IMR-90 (cell line): ENCODE measurements at regions not wholly inside any gene's neighbourhood (a gene's known extent, or its start where the extent isn't known, plus 50 kb on each side); places are given as distances from the start of the nearest gene placed in this dataset.

Experiments
- ATAC-seq: fragments of 200-7000 bp; cut with Tn5 transposase; 2 replicates; pipeline ENCODE4 v1.9.1; 2020; ENCODE audit warnings: low read depth, mild to moderate bottlenecking, moderate library complexity
- BruUV-seq: library from RNA; stranded (reverse); fragments of 400-500 nt; replicated peaks from 2 replicates; lab custom pipeline; 2021; lab: Mats Ljungman, UMichigan
- CTCF ChIA-PET: fragments of 300-600 bp; formaldehyde crosslinking; extraction: SDS; loops from one replicate; lab custom pipeline; 2021; ENCODE audit warnings: antibody characterized with exemption; lab: Yijun Ruan, JAX
- POLR2A ChIA-PET: fragments of 300-600 bp; sonication (Branson Sonifier 250); formaldehyde crosslinking; loops from one replicate; lab custom pipeline; 2022; ENCODE audit warnings: antibody characterized with exemption; ENCODE audit not compliant: unreplicated experiment; lab: Charles Lee
- DNase-seq: peaks from one replicate; pipeline ENCODE4 v3.0.0; 2013
- H2AFZ ChIP-seq: replicated peaks from 2 replicates; pipeline ENCODE3; 2013; ENCODE audit warnings: low read length, mild to moderate bottlenecking; ENCODE audit not compliant: poor library complexity
- H2AK5ac ChIP-seq: 2 replicates; pipeline ENCODE4 v1.6.1; 2013; ENCODE audit warnings: low read depth, low read length, inconsistent platforms
- H2AK9ac ChIP-seq: replicated peaks from 2 replicates; pipeline ENCODE3; 2013; ENCODE audit warnings: mild to moderate bottlenecking, low read depth, low read length, moderate library complexity; ENCODE audit not compliant: poor library complexity
- H2BK120ac ChIP-seq: 2 replicates; pipeline ENCODE4 v1.6.1; 2013; ENCODE audit warnings: low read depth, low read length, inconsistent platforms
- H2BK15ac ChIP-seq: 3 replicates; pipeline ENCODE4 v1.6.1; 2013; ENCODE audit warnings: low read depth, low read length, inconsistent platforms
- H2BK20ac ChIP-seq: 2 replicates; pipeline ENCODE4 v1.6.1; 2013; ENCODE audit warnings: low read depth, mild to moderate bottlenecking, inconsistent platforms, low read length, moderate library complexity
- H2BK5ac ChIP-seq: 2 replicates; pipeline ENCODE4 v1.6.1; 2013; ENCODE audit warnings: mild to moderate bottlenecking, low read depth, low read length, inconsistent platforms; ENCODE audit not compliant: poor library complexity, severe bottlenecking
- H3K14ac ChIP-seq: replicated peaks from 2 replicates; pipeline ENCODE4 v1.6.1; 2013; ENCODE audit warnings: low read depth, low read length, inconsistent platforms
- H3K18ac ChIP-seq: 2 replicates; pipeline ENCODE4 v1.6.1; 2013; ENCODE audit warnings: low read depth, low read length, control low read depth
- H3K23ac ChIP-seq: 2 replicates; pipeline ENCODE4 v1.6.1; 2013; ENCODE audit warnings: low read depth, low read length, inconsistent platforms
- H3K27ac ChIP-seq: 2 replicates; pipeline ENCODE4 v1.5.1; 2013; ENCODE audit warnings: mild to moderate bottlenecking, control low read depth, low read length; ENCODE audit not compliant: insufficient read depth
- H3K27me3 ChIP-seq: 2 replicates; pipeline ENCODE4 v1.6.1; 2013; ENCODE audit warnings: low read length; ENCODE audit not compliant: control insufficient read depth, insufficient read depth
- H3K36me3 ChIP-seq: 2 replicates; pipeline ENCODE4 v1.6.1; 2013; ENCODE audit warnings: low read length, mixed read lengths; ENCODE audit not compliant: control insufficient read depth, insufficient read depth
- H3K4ac ChIP-seq: 2 replicates; pipeline ENCODE4 v1.6.1; 2013; ENCODE audit warnings: low read depth, low read length, inconsistent platforms
- H3K4me1 ChIP-seq: 2 replicates; pipeline ENCODE4 v1.6.1; 2013; ENCODE audit warnings: low read length, mixed read lengths; ENCODE audit not compliant: control insufficient read depth, insufficient read depth
- H3K4me2 ChIP-seq: 2 replicates; pipeline ENCODE4 v1.6.1; 2013; ENCODE audit warnings: low read depth, mild to moderate bottlenecking, control low read depth, low read length, moderate library complexity
- H3K4me3 ChIP-seq: 2 replicates; pipeline ENCODE4 v1.5.1; 2013; ENCODE audit warnings: low read depth, mild to moderate bottlenecking, control low read depth, low read length, moderate library complexity; ENCODE audit not compliant: insufficient read depth
- H3K56ac ChIP-seq: 2 replicates; pipeline ENCODE4 v1.6.1; 2013; ENCODE audit warnings: low read length, inconsistent platforms; ENCODE audit not compliant: insufficient read depth; ENCODE audit errors: extremely low read depth
- H3K79me1 ChIP-seq, 2 experiments: 2 replicates each; pipeline ENCODE4 v1.6.1; 2013; ENCODE audit warnings: low read length in 2 of 2, inconsistent platforms in 1 of 2, low read depth in 1 of 2
- H3K9ac ChIP-seq: 2 replicates; pipeline ENCODE4 v1.6.1; 2013; ENCODE audit warnings: low read depth, low read length, control low read depth
- H3K9me1 ChIP-seq: 2 replicates; pipeline ENCODE4 v1.6.1; 2013; ENCODE audit warnings: low read length, inconsistent platforms; ENCODE audit not compliant: insufficient read depth
- H3K9me3 ChIP-seq: 2 replicates; pipeline ENCODE4 v1.6.1; 2013; ENCODE audit warnings: low read length; ENCODE audit not compliant: control insufficient read depth, insufficient read depth
- H4K20me1 ChIP-seq: 2 replicates; pipeline ENCODE4 v1.6.1; 2013; ENCODE audit warnings: low read length, inconsistent platforms; ENCODE audit not compliant: insufficient read depth
- H4K5ac ChIP-seq: 2 replicates; pipeline ENCODE4 v1.6.1; 2013; ENCODE audit warnings: mild to moderate bottlenecking, low read depth, low read length, control low read depth
- H4K8ac ChIP-seq, 2 experiments: 2 replicates each; pipeline ENCODE4 v1.6.1; 2013; ENCODE audit warnings: low read depth in 2 of 2, low read length in 2 of 2, control low read depth in 1 of 2, inconsistent platforms in 1 of 2
- H4K91ac ChIP-seq: 2 replicates; pipeline ENCODE4 v1.6.1; 2013; ENCODE audit warnings: low read depth, low read length, inconsistent platforms; ENCODE audit not compliant: insufficient read depth
- BHLHE40 ChIP-seq: fragments of 150-350 bp; IDR thresholded peaks from 2 replicates; pipeline ENCODE4 v1.6.1; 2016; ENCODE audit warnings: mild to moderate bottlenecking, low read depth, low read length
- FOS ChIP-seq: fragments of 150-350 bp; IDR thresholded peaks from 2 replicates; pipeline ENCODE4 v1.6.1; 2016; ENCODE audit warnings: low read depth, low read length
- MAFK ChIP-seq: IDR thresholded peaks from 2 replicates; pipeline ENCODE4 v1.6.1; 2012; ENCODE audit warnings: low read depth, low read length, improper control_type of control experiment
- MXI1 ChIP-seq: IDR thresholded peaks from 2 replicates; pipeline ENCODE4 v1.6.1; 2012; ENCODE audit warnings: low read depth, mild to moderate bottlenecking, low read length, moderate library complexity, borderline replicate concordance
- NFE2L2 ChIP-seq: fragments of 150-350 bp; IDR thresholded peaks from 2 replicates; pipeline ENCODE4 v1.6.1; 2016; ENCODE audit warnings: low read depth, mild to moderate bottlenecking, low read length
- POLR2A ChIP-seq: IDR thresholded peaks from 2 replicates; pipeline ENCODE4 v1.6.1; 2012; ENCODE audit warnings: mild to moderate bottlenecking, low read depth, low read length
- RAD21 ChIP-seq: IDR thresholded peaks from 2 replicates; pipeline ENCODE4 v1.6.1; 2012; ENCODE audit warnings: low read length, improper control_type of control experiment
- RCOR1 ChIP-seq: IDR thresholded peaks from 2 replicates; pipeline ENCODE4 v1.6.1; 2012; ENCODE audit warnings: mild to moderate bottlenecking, low read length, improper control_type of control experiment; ENCODE audit not compliant: insufficient replicate concordance
- RFX5 ChIP-seq: IDR thresholded peaks from 2 replicates; pipeline ENCODE4 v1.8.0; 2012; ENCODE audit warnings: low read depth, mild to moderate bottlenecking, low read length, moderate library complexity
- SMC3 ChIP-seq: fragments of 150-350 bp; IDR thresholded peaks from 2 replicates; pipeline ENCODE4 v1.6.1; 2016; ENCODE audit warnings: low read depth, mild to moderate bottlenecking, antibody characterized with exemption, low read length, moderate library complexity
- WGBS, 2 experiments: methylation state at CpG; one replicate each; pipeline versions ENCODE4 v1.1.5 to v1.1.7; 2013; ENCODE audit warnings: missing lambda C conversion rate in 2 of 2; ENCODE audit not compliant: insufficient read length in 1 of 2; ENCODE audit errors: extremely low coverage in 2 of 2; 5-methylcytosine and 5-hydroxymethylcytosine counted together
- dilution Hi-C: fragments of 300-500 bp; cut with HindIII; formaldehyde crosslinking; loops from one replicate; pipeline ENCODE4 v1.14.3; 2018; ENCODE audit warnings: low sequenced_read_pairs; ENCODE audit not compliant: unreplicated experiment
- in situ Hi-C: fragments of 300-500 bp; cut with MboI; formaldehyde crosslinking; loops from 3 replicates; pipeline ENCODE4 v1.14.3; 2019; ENCODE audit warnings: low sequenced_read_pairs, inconsistent platforms, mixed read lengths
- intact Hi-C: fragments of 100-400 bp; cut with micrococcal nuclease; formaldehyde crosslinking; loops from 2 replicates; pipeline ENCODE4 v1.10.0; 2022
- TF ChIP-seq, protein P1 (sequence below): fragments of 150-350 bp; IDR thresholded peaks from 2 replicates; pipeline ENCODE4 v1.6.1; 2016; ENCODE audit warnings: low read depth, mild to moderate bottlenecking, low read length, moderate library complexity, borderline replicate concordance
- TF ChIP-seq, protein P2 (sequence below): conservative IDR thresholded peaks from 2 replicates; pipeline ENCODE4 v1.5.1; 2012; ENCODE audit warnings: mild to moderate bottlenecking, low read depth, low read length, improper control_type of control experiment

DNA sequence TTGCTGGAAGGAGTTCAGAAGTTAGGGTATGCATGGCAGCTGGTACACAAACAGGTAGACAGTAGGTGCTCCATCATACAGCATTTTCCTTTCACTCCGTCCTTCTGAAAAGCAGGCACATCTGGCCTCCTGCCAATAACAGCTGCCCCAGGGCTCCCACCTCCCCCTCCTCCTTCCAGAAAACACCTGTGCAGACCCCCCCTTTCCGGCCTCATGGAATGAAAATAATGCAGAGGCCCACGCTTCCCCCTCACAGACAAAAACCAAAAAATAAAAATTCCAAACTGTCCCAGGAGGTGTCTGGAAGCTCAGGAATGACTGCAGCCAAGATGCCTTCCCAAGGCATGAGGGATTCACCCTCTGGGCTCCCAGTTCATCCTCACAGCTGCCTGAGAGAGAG is 185.5 kb downstream of the MN1 start:
- no peaks in the 10 kb centered on the region for H4K20me1 ChIP-seq
- no peak overlapping the region for H2AK9ac ChIP-seq
- no CpG with 5 or more reads among the region's 3 CpGs for WGBS, 2 experiments
- no peak overlapping the region for H3K9ac ChIP-seq
- dilution Hi-C loops, result no loop called here
- no peak overlapping the region for H3K4me3 ChIP-seq
- DNase-seq, result no peak
- no peak overlapping the region for H4K91ac ChIP-seq
- H3K4ac ChIP-seq, result no peak overlapping the region
- H2BK15ac ChIP-seq, result no peak overlapping the region
- no peaks in the 10 kb centered on the region for H3K79me1 ChIP-seq
- H2AK5ac ChIP-seq, result no peak overlapping the region
- no TSS peak for BruUV-seq
- H3K9me3 ChIP-seq, result peaks cover 4% of the 10 kb centered on the region; the same call in 1 of the 2 replicates
- H2BK20ac ChIP-seq, result no peak overlapping the region
- TF ChIP-seq RFX5 (no peak), FOS (no peak), SMC3 (no peak), RAD21 (no peak), RCOR1 (no peak), BHLHE40 (no peak), MAFK (no peak), MXI1 (no peak), POLR2A (no peak), NFE2L2 (no peak)
- TF ChIP-seq, protein P1, sequence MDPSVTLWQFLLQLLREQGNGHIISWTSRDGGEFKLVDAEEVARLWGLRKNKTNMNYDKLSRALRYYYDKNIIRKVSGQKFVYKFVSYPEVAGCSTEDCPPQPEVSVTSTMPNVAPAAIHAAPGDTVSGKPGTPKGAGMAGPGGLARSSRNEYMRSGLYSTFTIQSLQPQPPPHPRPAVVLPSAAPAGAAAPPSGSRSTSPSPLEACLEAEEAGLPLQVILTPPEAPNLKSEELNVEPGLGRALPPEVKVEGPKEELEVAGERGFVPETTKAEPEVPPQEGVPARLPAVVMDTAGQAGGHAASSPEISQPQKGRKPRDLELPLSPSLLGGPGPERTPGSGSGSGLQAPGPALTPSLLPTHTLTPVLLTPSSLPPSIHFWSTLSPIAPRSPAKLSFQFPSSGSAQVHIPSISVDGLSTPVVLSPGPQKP, result no peak
- TF ChIP-seq, protein P2, sequence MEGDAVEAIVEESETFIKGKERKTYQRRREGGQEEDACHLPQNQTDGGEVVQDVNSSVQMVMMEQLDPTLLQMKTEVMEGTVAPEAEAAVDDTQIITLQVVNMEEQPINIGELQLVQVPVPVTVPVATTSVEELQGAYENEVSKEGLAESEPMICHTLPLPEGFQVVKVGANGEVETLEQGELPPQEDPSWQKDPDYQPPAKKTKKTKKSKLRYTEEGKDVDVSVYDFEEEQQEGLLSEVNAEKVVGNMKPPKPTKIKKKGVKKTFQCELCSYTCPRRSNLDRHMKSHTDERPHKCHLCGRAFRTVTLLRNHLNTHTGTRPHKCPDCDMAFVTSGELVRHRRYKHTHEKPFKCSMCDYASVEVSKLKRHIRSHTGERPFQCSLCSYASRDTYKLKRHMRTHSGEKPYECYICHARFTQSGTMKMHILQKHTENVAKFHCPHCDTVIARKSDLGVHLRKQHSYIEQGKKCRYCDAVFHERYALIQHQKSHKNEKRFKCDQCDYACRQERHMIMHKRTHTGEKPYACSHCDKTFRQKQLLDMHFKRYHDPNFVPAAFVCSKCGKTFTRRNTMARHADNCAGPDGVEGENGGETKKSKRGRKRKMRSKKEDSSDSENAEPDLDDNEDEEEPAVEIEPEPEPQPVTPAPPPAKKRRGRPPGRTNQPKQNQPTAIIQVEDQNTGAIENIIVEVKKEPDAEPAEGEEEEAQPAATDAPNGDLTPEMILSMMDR, result no peak
- no peak overlapping the region for H2BK120ac ChIP-seq
- H3K4me2 ChIP-seq, result no peak overlapping the region
- intact Hi-C loops, result no loop called here
- H3K36me3 ChIP-seq, result peaks cover 1% of the 10 kb centered on the region; the same call in 1 of the 2 replicates
- no peak overlapping the region for H2AFZ ChIP-seq
- no peaks in the 10 kb centered on the region for H3K9me1 ChIP-seq
- H3K56ac ChIP-seq, result no peak overlapping the region
- no peak overlapping the region for H3K23ac ChIP-seq
- CTCF ChIA-PET, result no interaction called here
- POLR2A ChIA-PET, result no interaction called here
- no peaks in the 10 kb centered on the region for H3K4me1 ChIP-seq
- no peak overlapping the region for H3K18ac ChIP-seq
- H3K14ac ChIP-seq, result no peak overlapping the region
- H2BK5ac ChIP-seq, result no peak overlapping the region
- no peak overlapping the region for H4K8ac ChIP-seq
- in situ Hi-C loops, result no loop called here
- peaks cover 71% of the 10 kb centered on the region for H3K27me3 ChIP-seq
- no peak overlapping the region for H3K27ac ChIP-seq
- no peak overlapping the region for H4K5ac ChIP-seq
- ATAC-seq, result no peak
